BLaER1 treated with 17β-estradiol and CSF1 and Interleukin-3, amounts not matched to agents 10 nM and 100 nM (cell line): ENCODE measurements at regions not wholly inside any gene's neighbourhood (a gene's known extent, or its start where the extent isn't known, plus 50 kb on each side); places are given as distances from the start of the nearest gene placed in this dataset.

Experiments used
- H3K27ac ChIP-seq, 11 experiments: shearing (Covaris generic); formaldehyde crosslinking; 2 replicates each; pipeline ENCODE4 v1.8.1; 2022
- H3K27me3 ChIP-seq, 11 experiments: shearing (Covaris generic); formaldehyde crosslinking; 2 replicates each; pipeline ENCODE4 v1.8.1; 2022
- H3K36me3 ChIP-seq, 11 experiments: shearing (Covaris generic); formaldehyde crosslinking; 2 replicates each; pipeline ENCODE4 v1.8.1; 2022
- H3K4me1 ChIP-seq, 10 experiments: shearing (Covaris generic); formaldehyde crosslinking; 2 replicates each; pipeline ENCODE4 v1.8.1; 2022
- H3K4me2 ChIP-seq, 11 experiments: shearing (Covaris generic); formaldehyde crosslinking; 2 replicates each; pipeline ENCODE4 v1.8.1; 2022
- H3K4me3 ChIP-seq, 10 experiments: shearing (Covaris generic); formaldehyde crosslinking; 2 replicates each; pipeline ENCODE4 v1.8.1; 2022
- H3K9ac ChIP-seq, 11 experiments: shearing (Covaris generic); formaldehyde crosslinking; 2 replicates each; pipeline ENCODE4 v1.8.1; 2022
- H3K9me3 ChIP-seq, 11 experiments: shearing (Covaris generic); formaldehyde crosslinking; replicated peaks in 1 of 11; 2 replicates each; pipeline ENCODE4 v1.8.1; 2022
- H4K20me1 ChIP-seq, 11 experiments: shearing (Covaris generic); formaldehyde crosslinking; 2 replicates each; pipeline ENCODE4 v1.8.1; 2022
- Cebpa-rat ChIP-seq, 11 experiments: shearing (Covaris generic); IDR thresholded peaks; 2 replicates each; pipeline ENCODE4 v1.8.1; 2022

- Histone ChIP-seq H3K9ac (no peak overlapping the region), H4K20me1 (no peaks in the 10 kb centered on the region), H3K4me2 (no peak overlapping the region), H3K4me3 (no peak overlapping the region), H3K27ac (no peak overlapping the region), H3K27me3 (no peaks in the 10 kb centered on the region), H3K36me3 (no peaks in the 10 kb centered on the region), H3K4me1 (peaks cover 0 to 11% (median 0%) of the 10 kb centered on the region in 10 experiments; a peak in 4 of 20 replicates), H3K9me3 (no peaks in the 10 kb centered on the region; a peak in 1 of 22 replicates)
- TF ChIP-seq Cebpa-rat (IDR thresholded peaks at IDR 0.05), result no peak
Measured at GRCh38 chr2:212607080-212607479, 68.5 kb upstream of the ERBB4 start.

GRCh38 chr2:212606232-212606631 lies 67.6 kb upstream of the ERBB4 start:
- Histone ChIP-seq H3K9ac (no peak overlapping the region), H3K36me3 (no peaks in the 10 kb centered on the region), H4K20me1 (no peaks in the 10 kb centered on the region), H3K9me3 (no peaks in the 10 kb centered on the region), H3K27me3 (no peaks in the 10 kb centered on the region), H3K4me3 (no peak overlapping the region), H3K4me2 (peak overlapping the region in 1 of 11 experiments; percentile 12; a peak in 1 of 22 replicates), H3K4me1 (peaks cover 0 to 11% (median 0%) of the 10 kb centered on the region in 10 experiments; a peak in 6 of 20 replicates), H3K27ac (no peak overlapping the region)
- no peak for TF ChIP-seq Cebpa-rat (IDR thresholded peaks at IDR 0.05)

DNA sequence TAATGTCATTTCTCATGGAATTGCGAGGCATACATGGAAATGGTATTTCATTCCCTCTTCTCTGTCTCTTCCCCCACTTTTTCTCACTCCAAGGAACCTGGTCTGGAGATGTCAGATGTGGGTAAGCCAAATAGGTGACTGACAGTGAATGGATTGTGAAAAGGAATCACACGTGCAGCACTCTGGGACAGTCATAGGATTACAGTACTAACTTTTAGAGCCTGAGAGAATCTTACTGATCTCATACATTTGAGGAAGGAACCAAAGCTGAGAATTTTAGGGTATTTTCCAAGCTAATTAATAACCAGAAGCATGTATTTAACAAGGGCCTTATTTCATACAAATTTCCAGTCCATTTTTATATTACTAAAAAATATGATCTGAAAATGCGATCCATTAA lies 58.1 kb upstream of the ERBB4 start:
- Histone ChIP-seq H3K27me3 (no peaks in the 10 kb centered on the region), H3K4me3 (no peak overlapping the region), H3K36me3 (no peaks in the 10 kb centered on the region), H3K9ac (no peak overlapping the region), H3K4me2 (no peak overlapping the region), H4K20me1 (no peaks in the 10 kb centered on the region), H3K27ac (no peak overlapping the region), H3K4me1 (peaks cover 0 to 7% (median 0%) of the 10 kb centered on the region in 10 experiments; a peak in 3 of 20 replicates), H3K9me3 (no peaks in the 10 kb centered on the region)
- TF ChIP-seq Cebpa-rat (IDR thresholded peaks at IDR 0.05), result no peak

GRCh38 chr2:212596276-212596675 lies 57.7 kb upstream of the ERBB4 start:
- H3K27ac ChIP-seq, result no peak overlapping the region
- no peaks in the 10 kb centered on the region for H3K9me3 ChIP-seq
- peaks cover 0 to 3% (median 0%) of the 10 kb centered on the region in 10 experiments; a peak in 1 of 20 replicates for H3K4me1 ChIP-seq
- H3K4me2 ChIP-seq, result no peak overlapping the region
- H4K20me1 ChIP-seq, result no peaks in the 10 kb centered on the region
- no peak overlapping the region for H3K9ac ChIP-seq
- TF ChIP-seq Cebpa-rat (IDR thresholded peaks at IDR 0.05), result no peak
- H3K4me3 ChIP-seq, result no peak overlapping the region
- H3K27me3 ChIP-seq, result no peaks in the 10 kb centered on the region
- no peaks in the 10 kb centered on the region for H3K36me3 ChIP-seq

DNA sequence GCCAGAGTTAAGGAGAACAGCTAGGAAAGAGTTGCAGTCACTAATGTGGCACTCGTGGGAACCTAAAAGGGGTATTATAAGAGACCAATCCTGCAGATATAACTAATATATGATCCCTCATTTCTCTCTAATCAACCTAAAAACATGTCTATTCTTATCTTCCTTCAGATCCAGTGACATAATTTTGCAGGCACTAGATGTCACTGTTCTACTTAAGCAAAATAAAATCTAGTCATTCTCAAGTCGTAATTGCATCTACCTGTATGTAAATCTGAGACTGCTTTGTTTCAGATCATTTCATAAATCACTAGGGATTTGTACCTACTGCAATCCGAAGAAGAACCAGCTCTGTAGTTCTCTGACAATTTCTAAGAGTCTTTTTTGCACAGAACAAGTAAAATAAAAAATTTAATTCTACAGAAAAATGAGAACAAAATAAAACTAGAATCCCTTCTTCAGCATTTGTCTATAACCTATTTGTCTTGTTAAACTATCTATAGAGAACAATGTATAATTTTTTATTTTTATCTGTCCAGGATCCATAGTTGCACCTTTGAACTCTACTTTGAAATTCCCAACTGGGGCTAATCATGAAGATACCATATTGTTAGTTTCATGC lies 56.5 kb upstream of the ERBB4 start:
- no peak for TF ChIP-seq Cebpa-rat (IDR thresholded peaks at IDR 0.05)
- H3K4me2 ChIP-seq, result no peak overlapping the region
- H3K27ac ChIP-seq, result no peak overlapping the region

DNA sequence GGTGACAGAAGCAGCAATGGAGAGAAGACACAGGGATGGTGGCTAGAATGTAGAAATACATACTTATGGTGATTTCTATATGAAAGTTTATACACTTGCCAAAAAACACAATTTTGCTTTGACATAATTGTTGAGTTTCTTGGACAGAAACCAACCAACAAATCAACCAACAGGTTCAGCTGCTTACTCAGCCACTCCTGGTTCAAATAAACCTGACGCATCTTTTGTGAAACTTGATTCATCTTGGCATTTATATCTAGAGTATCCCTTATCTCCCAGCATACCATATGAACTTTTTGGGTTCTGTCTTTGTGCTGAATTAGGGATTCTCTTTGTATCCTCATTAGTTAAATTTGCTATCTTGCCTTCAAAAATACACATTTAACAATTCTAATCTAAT lies 54.1 kb upstream of the ERBB4 start:
- Histone ChIP-seq H3K4me1 (no peaks in the 10 kb centered on the region), H3K27me3 (no peaks in the 10 kb centered on the region), H3K27ac (no peak overlapping the region), H3K4me2 (no peak overlapping the region), H3K4me3 (no peak overlapping the region), H3K36me3 (no peaks in the 10 kb centered on the region), H4K20me1 (no peaks in the 10 kb centered on the region), H3K9ac (no peak overlapping the region), H3K9me3 (no peaks in the 10 kb centered on the region)
- TF ChIP-seq Cebpa-rat (IDR thresholded peaks at IDR 0.05), result no peak

More for the DNA sequence above, 56.5 kb upstream of the ERBB4 start:
- Histone ChIP-seq H3K4me1 (no peaks in the 10 kb centered on the region), H4K20me1 (no peaks in the 10 kb centered on the region), H3K4me3 (no peak overlapping the region), H3K9ac (no peak overlapping the region), H3K9me3 (no peaks in the 10 kb centered on the region), H3K27me3 (no peaks in the 10 kb centered on the region), H3K36me3 (no peaks in the 10 kb centered on the region)
